Heart left ventricle (tissue), 13 donors: ENCODE measurements at regions not wholly inside any gene's neighbourhood (a gene's known extent, or its start where the extent isn't known, plus 50 kb on each side); places are given as distances from the start of the nearest gene placed in this dataset.

Experiments used
- POLR2A ChIP-seq, 2 donors: fragments of 450-650 bp; IDR thresholded peaks; one replicate each; pipeline ENCODE4 v1.6.1; 2017; ENCODE audit warnings: antibody characterized with exemption in 2 of 2, mild to moderate bottlenecking in 2 of 2, moderate library complexity in 2 of 2
- TF ChIP-seq, protein P1 (sequence below), 12 donors: fragments of 200-600 bp; sonication (generic) in 4 of 12; IDR thresholded peaks; one replicate each; pipeline versions ENCODE4 v1.5.0 to v1.8.0; 2018 to 2022; ENCODE audit warnings: antibody characterized with exemption in 12 of 12, mild to moderate bottlenecking in 5 of 12
- donor health status: ischemic (EF 13 %, LVEDD 7.1; RV severe dilation, severe dysfunction).
- donor health status: DM: no; HTN: yes; CAD: no.
- donor health status: DM: no; HTN: no; CAD: no.
- donor health status: ischemic (EF 25% LVEDD 6.9; RV normal size, moderate dysfunction).
- donor health status: ischemic (EF 25% LVEDD 5.7; RV mildly dilated, moderate dysfunction).
- donor health status: ischemic (EF 35%, LVEDD 5.7; RV mildly dilated, moderate dysfunction).
- donor health status: nonischemic (EF 11% LVEDD 7.7; RV severe dilation, severe dysfunction).
- donor health status: DM: yes; HTN: yes; CAD: no.
- donor health status: PGD.
- donor health status: ischemic (EF 29% LVEDD 5.4; RV normal size, mild dysfunction).
- donor health status: nonischemic (EF 23%, LVEDD 6.1; RV moderate dilation, normal function).

DNA sequence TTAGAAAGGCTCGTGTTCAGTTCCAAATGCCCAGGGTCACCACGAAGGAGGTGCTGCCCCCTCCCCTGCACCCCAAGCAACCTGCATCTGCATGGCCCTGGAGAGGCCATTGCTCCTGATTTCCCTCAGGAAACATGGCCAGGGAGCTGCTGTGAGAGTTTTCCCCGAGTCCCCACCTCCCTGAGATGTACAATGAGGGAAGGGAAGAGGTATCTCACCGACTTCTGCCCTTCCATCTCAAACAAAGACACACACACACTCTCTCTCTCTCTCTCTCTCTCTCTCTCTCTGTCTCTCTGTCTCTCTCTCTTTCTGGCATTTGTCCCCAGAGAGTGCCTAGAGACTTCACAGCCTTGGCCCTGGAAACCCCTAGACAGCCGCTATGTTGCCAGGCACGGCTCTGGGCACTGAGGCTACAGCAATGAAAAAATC lies 120.4 kb downstream of the MRPL14 start:
- TF ChIP-seq, protein P1, sequence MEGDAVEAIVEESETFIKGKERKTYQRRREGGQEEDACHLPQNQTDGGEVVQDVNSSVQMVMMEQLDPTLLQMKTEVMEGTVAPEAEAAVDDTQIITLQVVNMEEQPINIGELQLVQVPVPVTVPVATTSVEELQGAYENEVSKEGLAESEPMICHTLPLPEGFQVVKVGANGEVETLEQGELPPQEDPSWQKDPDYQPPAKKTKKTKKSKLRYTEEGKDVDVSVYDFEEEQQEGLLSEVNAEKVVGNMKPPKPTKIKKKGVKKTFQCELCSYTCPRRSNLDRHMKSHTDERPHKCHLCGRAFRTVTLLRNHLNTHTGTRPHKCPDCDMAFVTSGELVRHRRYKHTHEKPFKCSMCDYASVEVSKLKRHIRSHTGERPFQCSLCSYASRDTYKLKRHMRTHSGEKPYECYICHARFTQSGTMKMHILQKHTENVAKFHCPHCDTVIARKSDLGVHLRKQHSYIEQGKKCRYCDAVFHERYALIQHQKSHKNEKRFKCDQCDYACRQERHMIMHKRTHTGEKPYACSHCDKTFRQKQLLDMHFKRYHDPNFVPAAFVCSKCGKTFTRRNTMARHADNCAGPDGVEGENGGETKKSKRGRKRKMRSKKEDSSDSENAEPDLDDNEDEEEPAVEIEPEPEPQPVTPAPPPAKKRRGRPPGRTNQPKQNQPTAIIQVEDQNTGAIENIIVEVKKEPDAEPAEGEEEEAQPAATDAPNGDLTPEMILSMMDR (IDR thresholded peaks at IDR 0.05): no peak
- no peak for TF ChIP-seq POLR2A (IDR thresholded peaks at IDR 0.05)
